AG08395 (cell line): ENCODE measurements at regions not wholly inside any gene's neighbourhood (a gene's known extent, or its start where the extent isn't known, plus 50 kb on each side); places are given as distances from the start of the nearest gene placed in this dataset.
"Not testable (repeated sequence)": the region's sequence is repeated elsewhere in the genome, so short reads cannot be mapped to it uniquely, and the experiment has no call there.

Experiments
- DNase-seq: peaks from one replicate; pipeline ENCODE4 v3.0.0; 2012; ENCODE audit warnings: mixed read lengths, low spot score

DNA sequence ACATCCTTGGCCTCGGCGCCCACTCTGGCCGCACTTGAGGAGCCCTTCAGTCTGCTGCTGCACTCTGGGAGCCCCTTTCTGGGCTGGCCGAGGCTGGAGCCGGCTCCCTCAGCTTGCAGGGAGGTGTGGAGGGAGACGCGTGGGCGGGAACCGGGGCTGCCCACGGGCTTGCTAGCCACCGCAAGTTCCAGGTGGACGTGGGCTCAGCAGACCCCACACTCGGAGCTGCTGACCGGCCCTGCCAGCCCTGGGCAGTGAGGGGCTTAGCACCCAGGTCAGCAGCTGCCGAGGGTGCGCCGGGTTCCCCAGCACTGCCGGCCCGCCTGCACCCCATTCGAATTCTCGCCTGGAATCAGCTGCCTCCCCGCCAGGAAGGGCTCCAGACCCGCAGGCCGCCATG lies 1892.3 kb upstream of the PCDH7 start:
- DNase-seq, result no peak

DNA sequence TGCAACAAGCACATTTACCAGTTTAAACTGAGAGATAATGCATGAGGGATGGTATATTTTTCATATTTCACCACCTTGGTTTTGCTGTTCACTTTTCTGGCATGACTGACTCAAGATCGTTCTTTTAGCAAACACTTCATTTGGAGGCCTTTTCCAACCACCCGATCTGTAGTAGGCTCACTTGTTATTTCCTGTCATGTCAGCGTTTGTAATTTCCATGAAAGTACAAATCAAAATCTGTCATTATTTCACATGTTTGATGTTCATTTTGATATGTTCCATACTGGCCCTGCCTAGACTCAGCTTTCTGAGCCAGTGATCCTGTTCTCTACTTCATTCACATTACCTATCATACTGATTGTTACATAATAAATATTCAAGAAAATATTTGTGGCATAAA lies 1888.3 kb upstream of the PCDH7 start:
- DNase-seq, result no peak

DNA sequence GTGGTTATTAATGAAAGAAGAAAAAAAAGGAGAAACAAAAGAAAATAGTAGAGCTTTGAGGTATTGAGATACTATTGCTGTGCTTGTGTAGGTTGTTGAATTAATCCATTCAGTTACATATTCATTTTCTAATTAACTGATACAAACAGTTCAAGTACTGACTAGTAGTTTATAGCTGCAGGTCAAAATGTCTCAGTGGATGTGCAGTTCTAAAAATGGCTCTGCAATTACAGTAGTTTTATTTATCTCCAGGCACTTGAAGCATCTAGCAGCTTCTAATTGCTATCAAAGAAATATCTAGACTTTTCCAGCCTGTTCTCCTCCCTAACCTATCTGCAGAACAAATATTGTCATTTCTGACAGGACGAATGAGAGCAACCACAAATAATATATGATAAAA lies 1887.7 kb upstream of the PCDH7 start:
- no peak for DNase-seq

DNA sequence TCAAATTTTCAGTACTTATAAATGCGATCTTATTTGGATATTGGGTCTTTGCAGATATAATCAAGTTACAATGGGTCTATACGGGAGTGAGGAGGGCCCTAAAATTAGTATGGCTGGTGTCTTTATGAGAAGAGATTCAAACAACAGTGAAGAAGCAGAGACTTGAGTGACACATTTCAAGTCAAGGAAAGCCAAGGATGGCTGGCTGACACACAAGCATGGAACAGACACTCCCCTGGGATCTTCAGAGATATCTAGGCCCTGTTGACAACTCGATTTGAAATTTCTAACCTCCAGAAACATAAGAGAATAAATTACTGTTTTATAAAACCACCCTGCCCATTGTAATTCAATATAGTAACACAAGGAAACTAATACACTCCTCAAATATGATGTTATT lies 1886.0 kb upstream of the PCDH7 start:
- no peak for DNase-seq

DNA sequence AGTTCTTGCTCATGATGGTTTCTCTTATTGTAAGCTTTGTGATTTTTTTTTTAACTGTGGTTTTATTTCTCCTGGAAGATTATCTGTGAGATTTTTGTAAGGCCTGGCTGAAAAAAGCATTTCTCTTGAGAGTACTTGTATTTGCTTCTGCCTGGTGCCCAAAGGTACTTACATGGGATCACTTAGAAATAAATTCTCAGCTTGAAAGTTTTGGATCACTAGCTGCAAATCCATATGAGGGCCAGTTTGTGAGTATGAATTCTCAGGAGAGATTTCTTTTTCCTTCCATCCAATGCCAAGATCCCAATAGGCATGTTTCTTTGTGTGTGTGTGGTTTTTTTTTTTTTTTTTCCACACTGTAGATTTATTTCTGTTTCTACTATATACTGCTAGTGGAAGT lies 1884.7 kb upstream of the PCDH7 start:
- no peak for DNase-seq

DNA sequence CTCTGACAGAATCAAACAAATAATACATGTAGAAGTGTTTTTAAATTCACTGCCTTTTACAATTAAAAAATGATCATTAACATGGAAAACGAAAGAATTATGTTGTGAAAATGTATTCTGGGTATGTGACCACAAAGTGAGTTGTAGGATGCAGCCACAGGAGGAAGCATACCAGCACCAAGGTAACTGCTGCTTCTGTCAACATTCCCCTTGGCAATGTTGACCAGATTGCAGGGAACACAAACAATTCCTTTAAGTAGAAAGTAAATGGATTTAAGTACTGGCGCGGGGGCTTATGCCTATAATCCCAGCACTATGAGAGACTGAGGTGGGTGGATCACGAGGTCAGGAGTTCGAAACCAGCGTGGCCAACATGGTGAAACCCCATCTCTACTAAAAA lies 1877.9 kb upstream of the PCDH7 start:
- no peak for DNase-seq

DNA sequence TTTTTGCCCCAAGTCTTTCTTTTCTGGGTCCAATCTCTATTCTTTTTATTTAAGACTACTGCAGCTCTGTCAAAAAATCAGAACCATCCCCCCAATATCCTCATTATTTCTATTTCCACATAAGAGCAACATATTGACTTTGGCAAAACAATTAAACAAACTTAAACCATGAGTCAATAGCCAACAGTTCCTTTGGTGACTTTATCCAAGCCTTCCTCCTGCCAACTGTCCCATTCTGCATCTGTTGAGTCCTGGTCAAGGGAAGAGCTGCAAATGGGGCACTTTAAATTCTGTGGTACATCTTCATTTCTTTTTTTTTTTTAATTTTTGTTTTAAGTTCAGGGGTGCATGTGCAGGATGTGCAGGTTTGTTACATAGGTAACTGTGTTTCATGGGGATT lies 1875.0 kb upstream of the PCDH7 start:
- no peak for DNase-seq

DNA sequence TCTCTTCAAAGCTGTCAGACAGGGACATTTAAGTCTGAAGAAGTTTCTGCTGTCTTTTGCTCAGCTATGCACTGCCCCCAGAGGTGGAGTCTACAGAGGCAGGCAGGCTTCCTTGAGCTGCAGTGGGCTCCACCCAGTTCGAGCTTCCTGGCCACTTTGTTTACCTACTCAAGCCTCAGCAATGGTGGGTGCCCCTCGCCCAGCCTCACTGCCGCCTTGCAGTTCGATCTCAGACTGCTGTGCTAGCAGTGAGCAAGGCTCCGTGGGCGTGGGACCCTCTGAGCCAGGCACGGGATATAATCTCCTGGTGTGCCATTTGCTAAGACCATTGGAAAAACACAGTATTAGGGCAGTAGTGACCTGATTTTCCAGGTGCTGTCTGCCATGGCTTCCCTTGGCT lies 1863.1 kb upstream of the PCDH7 start:
- not testable (repeated sequence) for DNase-seq

DNA sequence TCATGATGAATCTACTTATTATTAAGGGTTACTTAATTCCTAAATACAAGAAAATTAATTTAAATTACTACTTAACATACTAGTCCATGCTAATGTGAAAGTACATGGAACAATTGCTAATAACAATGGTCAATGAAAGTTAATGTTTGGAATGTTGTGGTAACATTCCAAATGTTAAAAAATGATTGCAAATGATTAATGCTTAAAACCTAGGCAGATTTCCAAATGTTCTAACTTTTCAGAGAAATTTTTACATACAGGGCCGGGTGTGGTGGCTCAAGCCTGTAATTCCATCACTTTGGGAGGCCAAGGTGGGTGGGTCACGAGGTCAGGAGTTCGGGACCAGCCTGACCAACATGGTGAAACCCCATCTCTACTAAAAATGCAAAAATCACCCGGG lies 1851.3 kb upstream of the PCDH7 start:
- DNase-seq, result no peak

DNA sequence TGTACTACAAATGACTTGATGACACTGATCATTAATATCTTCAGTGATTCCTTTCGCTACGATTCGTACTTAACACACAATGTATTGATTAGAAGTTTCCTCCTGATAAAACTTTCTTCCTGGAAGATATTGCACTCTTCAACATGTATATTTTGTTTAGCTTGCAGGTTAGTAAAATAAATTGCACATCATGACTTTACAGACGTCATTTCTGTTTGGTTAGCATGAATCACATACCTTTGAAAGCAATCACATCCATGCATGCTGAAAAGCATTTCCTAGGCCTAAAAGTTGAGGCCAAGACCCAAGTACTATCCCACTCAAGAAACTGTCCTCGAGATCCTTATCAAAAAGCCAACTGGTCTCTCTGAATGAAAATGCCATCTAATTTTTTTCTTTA lies 1841.0 kb upstream of the PCDH7 start:
- no peak for DNase-seq

DNA sequence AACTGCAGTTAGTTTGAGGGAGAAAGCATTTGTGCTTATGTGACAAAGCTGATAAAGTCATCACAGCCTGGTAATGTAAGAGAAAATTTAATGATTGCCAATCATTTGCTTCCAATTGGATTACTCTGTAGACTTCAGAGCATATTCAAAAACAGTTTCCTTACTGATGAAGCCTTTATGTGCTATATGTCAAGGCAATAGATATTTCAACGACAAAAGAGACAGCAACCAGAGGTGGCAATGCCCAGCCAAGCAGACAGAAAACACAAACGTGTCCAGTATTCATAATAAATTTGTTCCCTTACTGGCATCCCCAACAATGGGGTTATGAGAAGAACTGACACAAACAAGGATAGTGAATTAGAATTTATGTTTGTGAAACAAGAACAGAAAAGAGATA lies 1840.3 kb upstream of the PCDH7 start:
- no peak for DNase-seq

DNA sequence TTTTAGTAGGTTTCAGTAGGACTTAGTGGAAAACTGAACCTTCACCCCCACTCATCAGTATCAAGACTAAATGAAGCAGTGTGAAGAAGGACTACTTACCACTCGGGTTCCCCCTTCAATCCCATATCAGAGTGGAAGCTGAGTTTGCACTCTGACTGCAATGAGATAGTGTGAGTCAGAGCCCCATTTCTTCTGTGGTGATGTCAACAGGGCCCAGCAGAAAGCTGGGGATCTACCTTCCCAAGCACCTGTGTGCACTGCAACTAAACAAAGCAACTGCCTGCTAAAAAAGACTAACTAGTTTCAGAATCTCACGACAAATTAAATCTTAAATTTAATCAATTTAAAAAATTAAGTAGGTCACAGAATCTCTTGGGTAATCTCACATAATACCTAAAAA lies 1837.0 kb upstream of the PCDH7 start:
- DNase-seq, result no peak

DNA sequence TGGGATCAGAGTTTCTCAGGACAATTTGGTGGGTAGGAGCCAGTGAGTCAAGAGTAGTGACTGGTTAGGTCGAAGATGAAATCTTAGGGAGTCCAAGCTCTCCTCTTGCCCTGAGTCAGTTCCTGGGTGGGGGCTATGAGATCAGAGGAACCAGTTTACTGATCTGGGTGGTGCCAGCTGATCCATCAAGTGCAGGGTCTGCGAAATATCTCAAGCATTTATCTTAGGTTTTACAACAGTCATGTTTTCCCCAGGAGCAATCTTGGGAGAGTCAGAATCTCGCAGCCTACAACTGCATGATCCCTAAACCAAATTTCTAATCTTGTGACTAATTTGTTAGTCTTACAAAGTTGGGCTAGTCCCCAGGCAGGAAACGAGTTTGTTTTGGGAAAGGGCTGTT lies 1833.2 kb upstream of the PCDH7 start:
- DNase-seq, result no peak

DNA sequence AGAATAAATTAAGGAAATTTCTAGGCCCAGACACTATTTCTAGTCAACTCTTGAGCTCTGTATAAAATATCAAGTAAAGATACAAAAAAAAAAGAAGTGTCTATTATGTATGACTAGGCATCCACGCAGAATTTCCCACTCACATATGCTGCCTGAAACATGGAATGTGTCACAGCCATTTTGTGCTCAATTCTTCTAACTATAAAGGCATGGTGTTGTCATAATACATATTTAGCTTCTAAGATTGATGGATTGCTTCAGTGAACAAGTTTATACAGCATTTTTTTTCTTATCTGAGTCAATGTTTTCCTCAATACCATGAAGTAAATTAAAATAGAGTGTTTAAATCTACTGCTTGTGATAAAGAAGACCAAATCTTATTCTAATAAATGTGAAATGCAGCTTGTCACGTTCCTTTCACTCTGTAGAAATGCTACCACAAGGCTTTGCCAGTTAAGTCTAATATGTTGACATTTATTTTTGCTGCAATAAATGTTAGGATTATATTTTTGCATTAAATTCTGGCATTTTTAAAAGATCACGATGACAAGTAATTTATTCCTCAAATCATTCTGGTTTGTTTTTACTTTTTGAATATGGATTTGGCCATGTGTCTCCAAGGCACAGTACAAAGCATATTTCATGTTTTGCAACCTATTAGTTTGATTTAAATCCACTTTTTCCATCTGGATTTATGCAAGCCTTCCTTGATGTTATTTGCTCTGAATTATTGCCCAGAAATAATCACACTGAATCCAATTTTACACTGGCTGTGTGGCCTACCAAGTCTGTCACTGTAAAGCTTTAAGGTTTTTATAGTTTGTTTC lies 1829.0 kb upstream of the PCDH7 start:
- DNase-seq, result no peak

DNA sequence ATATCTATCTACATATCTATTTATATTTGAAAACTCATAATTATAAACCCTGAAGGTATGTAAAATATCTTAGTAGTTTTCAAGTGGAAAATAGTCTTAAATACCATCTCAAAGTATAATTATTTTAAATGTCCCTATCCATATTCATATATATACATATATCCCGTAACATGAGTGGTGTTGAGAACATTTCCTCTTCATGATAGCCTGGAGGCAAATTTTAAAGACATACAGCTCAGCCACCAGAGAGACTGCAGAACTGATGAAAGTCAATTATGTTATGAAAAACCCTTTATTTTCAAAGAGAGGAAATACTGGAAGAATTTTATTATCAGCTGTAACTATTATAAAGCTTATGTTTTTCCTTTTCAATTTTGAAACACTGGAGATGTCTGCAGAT lies 1806.7 kb upstream of the PCDH7 start:
- no peak for DNase-seq

DNA sequence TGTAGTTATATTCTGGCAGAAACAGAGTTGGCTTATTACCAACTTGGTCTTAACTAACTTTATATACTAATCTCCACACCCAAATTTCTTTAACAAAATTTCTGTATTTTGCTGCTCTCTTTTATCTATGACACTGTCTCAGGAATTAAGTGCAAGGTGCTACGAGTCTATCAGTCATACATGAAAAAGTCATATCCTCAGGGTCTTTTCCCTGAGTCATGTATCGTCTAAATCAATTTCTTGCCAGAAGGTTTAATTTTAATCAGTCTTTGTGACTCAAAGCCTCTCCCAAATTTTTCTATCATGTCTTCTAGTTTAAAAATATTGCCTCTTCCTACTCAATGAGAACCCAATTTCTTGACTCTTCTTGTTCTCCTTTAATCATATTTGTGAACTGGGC lies 1803.6 kb upstream of the PCDH7 start:
- no peak for DNase-seq

DNA sequence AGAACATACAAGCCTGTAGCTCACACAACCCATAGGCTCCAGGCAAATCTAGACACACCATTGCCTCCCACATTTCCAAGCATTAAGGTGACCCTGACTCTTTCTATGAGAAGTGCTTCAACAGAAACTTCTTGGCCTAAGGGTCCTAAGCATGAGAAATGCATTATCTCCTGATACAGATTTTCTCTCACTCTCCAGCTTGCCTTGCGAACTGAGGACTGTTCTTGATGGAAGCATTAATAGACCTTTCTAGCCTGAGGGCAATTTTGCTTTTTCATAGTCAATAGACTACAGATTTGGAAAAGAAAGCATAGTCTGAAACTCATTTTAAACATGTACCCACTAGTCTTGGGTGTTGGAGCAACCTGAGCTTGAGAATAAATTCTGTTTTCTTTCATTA lies 1801.3 kb upstream of the PCDH7 start:
- DNase-seq, result no peak

DNA sequence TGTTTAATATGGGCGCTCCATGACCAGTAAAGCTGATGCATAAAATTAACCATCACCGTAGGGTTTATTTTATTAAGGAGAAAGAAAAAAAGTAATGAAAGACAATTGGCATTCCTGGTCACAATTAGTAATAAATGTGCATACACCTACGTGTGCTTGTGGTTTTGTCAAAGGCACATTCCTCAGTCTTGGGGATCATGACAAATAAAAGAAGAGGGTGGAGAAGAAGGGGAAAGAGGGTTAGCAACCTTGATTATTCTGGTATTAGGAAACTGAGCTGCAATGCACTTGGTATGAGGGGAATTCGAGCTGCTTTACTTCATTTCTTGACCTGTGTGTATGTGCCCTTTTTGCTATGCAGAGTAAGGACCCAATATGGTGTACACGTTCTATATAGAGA lies 1798.3 kb upstream of the PCDH7 start:
- DNase-seq, result no peak

DNA sequence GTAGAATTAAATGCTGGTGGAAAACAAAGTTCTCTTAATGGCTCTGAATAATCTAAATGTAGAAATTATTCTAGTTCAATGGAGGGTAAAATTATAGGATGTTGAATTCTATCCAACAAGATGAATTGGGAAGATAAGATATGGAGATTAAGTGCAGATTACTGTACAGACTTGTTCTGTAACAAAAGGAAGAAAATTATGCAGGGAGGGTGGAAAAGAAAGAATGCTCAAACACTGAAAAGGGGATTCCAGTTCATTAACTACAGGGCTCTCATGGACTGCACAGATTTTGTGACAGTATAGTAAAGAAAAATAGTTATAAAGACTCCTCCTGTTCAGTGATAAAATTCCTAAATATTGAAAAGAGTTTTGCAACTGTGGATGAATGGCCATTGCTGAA lies 1794.0 kb upstream of the PCDH7 start:
- DNase-seq, result no peak

DNA sequence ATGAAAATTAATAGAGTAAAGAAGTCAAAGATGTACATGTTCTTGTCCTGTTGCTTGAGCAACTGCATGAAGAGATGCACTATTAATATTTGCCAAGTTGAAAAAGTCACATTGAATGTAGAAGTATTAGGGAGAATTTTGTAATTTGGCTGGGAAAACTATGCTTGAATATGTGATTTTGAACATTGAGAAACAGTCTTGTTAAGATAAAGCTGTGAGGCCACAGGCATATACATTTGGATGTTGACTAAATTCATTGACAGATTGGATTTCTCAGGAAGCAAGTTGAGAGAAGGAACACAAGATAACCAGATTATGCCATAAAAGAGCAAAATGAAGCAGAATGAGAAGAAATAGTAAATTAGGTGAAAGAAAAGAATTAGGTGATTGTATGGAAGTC lies 1777.5 kb upstream of the PCDH7 start:
- no peak for DNase-seq

DNA sequence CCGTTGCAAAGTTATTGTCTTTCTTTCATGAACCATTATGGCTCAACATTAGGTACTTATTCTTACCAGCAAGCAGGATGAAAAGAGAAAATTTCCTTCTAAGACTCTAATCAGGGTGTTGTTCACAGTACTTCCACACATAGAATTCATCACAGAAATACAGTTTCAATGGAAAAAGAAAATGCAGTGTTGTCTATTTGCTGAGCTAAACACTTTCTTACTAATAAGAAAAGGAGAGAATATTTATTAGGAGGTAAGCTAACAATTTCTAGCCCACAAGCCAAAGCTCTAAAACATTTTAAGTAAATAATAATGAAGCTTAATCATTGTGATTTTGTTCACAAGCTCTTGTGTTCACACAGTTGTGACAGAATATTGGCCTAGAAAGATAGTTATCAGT lies 1772.8 kb upstream of the PCDH7 start:
- DNase-seq, result no peak

DNA sequence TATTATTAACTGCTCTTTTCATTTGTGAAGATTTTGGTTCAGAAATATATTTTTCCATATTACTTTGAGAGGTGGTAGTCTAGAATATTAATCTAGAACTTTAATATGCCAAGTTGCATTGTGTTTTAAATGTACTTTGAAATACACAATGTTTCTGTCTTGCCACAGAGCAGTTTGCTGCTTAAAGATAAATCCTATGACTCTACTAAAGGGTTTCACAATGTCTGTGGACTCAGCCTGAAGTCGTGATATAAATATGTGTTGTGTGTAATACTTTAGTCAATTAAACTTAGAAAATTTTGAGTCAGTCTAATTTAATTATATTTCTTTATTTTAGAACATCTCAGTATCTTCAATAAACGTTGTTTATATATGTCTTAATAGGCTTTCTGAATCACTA lies 1771.7 kb upstream of the PCDH7 start:
- no peak for DNase-seq

DNA sequence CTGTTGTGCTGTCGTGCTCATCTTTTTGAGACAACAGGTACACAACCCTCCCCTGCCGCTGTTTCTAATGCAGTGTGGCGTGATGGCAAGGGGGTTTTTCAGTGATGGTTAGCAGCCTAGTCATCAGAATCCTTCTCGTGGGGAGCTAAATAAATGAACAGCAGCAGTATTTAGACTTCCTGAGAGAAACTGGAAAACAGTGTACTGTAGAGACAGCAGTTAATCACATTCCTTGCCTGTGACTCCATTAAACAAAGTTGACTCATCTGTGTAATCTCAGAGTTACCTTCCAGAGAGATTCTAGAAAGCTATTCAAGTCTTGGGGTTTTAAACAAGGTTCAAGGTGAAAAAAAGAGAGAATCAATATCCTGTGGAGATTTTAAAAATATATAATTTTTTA lies 1753.2 kb upstream of the PCDH7 start:
- peak; percentile 6 for DNase-seq

DNA sequence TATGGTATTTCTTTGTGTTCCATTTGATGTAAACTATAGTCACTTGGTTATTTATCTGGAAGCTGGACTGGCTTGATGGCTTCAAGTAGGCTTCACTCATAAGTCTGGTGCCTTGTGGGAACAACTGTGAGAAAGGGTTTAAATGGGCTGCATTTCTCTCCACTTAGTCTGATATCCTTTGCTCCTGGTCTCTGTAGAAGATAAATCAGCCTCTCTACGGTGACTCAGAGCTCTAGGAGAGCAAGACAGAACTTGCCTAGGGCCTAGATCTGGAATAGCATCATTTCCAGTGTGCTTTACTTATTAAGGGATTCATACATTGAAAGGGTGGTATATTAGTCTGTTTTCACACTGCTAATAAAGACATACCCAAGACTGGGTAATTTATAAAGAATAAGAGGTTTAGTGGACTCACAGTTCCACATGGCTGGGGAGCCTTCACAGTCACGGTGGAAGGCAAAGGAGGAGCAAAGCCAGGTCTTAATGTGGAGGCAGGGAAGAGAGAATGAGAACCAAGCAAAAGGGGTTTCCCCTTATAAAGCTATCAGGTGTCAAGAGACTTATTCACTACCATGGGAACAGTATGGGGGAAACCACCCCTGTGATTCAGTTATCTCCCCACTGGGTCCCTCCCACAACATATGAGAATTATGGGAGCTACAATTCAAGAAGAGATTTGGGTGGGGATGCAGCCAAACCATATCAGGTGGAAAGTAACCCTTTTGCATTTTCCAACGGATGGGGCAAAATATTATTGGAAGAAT lies 1746.4 kb upstream of the PCDH7 start:
- DNase-seq, result peak; percentile 1
